GM12865 (cell line): ENCODE measurements at regions not wholly inside any gene's neighbourhood (a gene's known extent, or its start where the extent isn't known, plus 50 kb on each side); places are given as distances from the start of the nearest gene placed in this dataset.

Source experiments
- DNase-seq: peaks from one replicate; pipeline ENCODE4 v3.0.0; 2010; ENCODE audit warnings: low read depth
- H3K4me3 ChIP-seq: 2 replicates; pipeline ENCODE4 v1.5.1; 2011; ENCODE audit warnings: mild to moderate bottlenecking, low read depth, low read length, control low read depth
- CTCF ChIP-seq: IDR thresholded peaks from 2 replicates; pipeline ENCODE4 v1.5.1; 2011; ENCODE audit warnings: low read length, control low read depth, low read depth, inconsistent platforms; ENCODE audit not compliant: insufficient read depth; ENCODE audit errors: missing control alignments

- DNase-seq: no peak
- TF ChIP-seq CTCF: no peak
- H3K4me3 ChIP-seq: no peak overlapping the region
Measured at GRCh38 chr13:52905701-52906100, 57.3 kb upstream of the PCDH8 start.

DNA sequence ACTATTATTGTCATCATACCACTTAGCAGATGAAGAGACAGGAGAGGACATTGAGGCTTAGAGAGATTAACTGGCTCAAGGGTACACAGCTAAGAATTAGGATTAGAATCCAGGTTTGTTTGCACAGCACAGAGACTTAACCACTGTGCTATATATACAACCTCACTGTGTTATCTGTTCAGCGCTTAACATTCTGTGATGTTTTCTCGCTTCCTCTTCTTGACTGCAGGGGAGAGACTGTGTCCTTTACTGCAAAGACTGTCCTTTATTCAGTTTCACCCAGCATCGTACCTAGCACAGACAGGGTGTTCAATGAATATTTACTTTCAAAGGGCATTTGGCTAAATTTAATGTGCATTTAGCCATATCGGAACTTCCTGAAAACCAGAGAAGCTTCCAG, 54.9 kb upstream of the PCDH8 start:
- H3K4me3 ChIP-seq: no peak overlapping the region
- DNase-seq: peak; percentile 50
- no peak for TF ChIP-seq CTCF

GRCh38 chr13:52899206-52899605, 50.8 kb upstream of the PCDH8 start:
- no peak for DNase-seq
- TF ChIP-seq CTCF: no peak
- H3K4me3 ChIP-seq: no peak overlapping the region
